Loucy (cell line): ENCODE measurements at regions not wholly inside any gene's neighbourhood (a gene's known extent, or its start where the extent isn't known, plus 50 kb on each side); places are given as distances from the start of the nearest gene placed in this dataset.

Source experiments
- EZH2phosphoT487 ChIP-seq: fragments of 200-600 bp; IDR thresholded peaks from 2 replicates; pipeline ENCODE4 v1.6.1; 2018; ENCODE audit warnings: antibody characterized with exemption, mild to moderate bottlenecking, moderate library complexity, borderline replicate concordance
- TF ChIP-seq, protein P1 (sequence below): fragments of 200-600 bp; sonication (generic); conservative IDR thresholded peaks from 2 replicates; pipeline ENCODE4 v1.5.1; 2014; ENCODE audit warnings: mild to moderate bottlenecking, antibody characterized with exemption, low read length

DNA sequence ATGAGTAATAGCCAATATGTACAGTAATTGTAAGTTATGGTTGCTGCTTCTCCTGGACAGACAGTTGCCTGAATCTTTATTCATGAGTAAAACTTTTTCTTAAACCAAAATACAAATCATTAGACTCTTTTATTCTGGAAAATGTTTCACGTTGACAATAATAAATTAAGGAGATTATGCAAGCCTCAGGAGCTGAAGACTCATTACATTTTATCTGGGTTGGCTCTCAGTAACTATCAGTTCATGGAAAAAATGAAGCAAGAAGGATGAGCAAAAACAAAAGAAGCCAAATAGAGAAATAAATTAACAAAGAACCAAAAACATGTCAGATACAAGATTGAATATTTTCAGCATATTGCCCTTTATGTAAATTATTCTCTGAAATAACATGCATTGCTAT lies 88.9 kb upstream of the PRR16 start:
- TF ChIP-seq, protein P1, sequence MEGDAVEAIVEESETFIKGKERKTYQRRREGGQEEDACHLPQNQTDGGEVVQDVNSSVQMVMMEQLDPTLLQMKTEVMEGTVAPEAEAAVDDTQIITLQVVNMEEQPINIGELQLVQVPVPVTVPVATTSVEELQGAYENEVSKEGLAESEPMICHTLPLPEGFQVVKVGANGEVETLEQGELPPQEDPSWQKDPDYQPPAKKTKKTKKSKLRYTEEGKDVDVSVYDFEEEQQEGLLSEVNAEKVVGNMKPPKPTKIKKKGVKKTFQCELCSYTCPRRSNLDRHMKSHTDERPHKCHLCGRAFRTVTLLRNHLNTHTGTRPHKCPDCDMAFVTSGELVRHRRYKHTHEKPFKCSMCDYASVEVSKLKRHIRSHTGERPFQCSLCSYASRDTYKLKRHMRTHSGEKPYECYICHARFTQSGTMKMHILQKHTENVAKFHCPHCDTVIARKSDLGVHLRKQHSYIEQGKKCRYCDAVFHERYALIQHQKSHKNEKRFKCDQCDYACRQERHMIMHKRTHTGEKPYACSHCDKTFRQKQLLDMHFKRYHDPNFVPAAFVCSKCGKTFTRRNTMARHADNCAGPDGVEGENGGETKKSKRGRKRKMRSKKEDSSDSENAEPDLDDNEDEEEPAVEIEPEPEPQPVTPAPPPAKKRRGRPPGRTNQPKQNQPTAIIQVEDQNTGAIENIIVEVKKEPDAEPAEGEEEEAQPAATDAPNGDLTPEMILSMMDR = no peak
- no peak for TF ChIP-seq EZH2phosphoT487
